ENCODE measurements at regions not wholly inside any gene's neighbourhood (a gene's known extent, or its start where the extent isn't known, plus 50 kb on each side); places are given as distances from the start of the nearest gene placed in this dataset.

DNA sequence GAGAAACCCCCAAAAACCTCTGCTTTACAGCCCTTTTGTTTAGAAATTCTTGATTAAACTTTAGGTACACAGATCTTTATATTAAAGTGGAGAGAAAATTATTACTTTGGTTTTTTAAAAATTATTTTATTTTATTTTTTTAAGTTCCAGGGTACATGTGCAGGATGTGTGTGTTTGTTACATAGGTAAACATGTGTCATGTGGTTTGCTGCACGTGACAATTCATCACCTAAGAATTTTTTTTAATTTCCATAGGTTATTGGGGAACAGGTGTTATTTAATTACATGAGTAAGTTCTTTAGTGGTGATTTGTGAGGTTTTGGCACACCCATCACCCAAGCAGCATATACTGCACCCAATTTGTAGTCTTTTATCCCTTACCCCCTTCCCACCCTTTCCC, 581.7 kb downstream of the CSNK1G3 start:
- H3K36me3 Mint-ChIP-seq: no peaks in the 10 kb centered on the region
- DNase-seq: no peak
- no peak overlapping the region for H3K27ac Mint-ChIP-seq
- H3K4me1 Mint-ChIP-seq: no peaks in the 10 kb centered on the region
- peaks cover 0 to 12% (median 1%) of the 10 kb centered on the region in 6 donors for H3K9me3 Mint-ChIP-seq
- H3K27me3 Mint-ChIP-seq (ENCODE audit: low read depth in 3 of 3): peaks cover 0 to 2% (median 0%) of the 10 kb centered on the region in 3 donors
- H3K4me3 Mint-ChIP-seq: no peak overlapping the region

DNA sequence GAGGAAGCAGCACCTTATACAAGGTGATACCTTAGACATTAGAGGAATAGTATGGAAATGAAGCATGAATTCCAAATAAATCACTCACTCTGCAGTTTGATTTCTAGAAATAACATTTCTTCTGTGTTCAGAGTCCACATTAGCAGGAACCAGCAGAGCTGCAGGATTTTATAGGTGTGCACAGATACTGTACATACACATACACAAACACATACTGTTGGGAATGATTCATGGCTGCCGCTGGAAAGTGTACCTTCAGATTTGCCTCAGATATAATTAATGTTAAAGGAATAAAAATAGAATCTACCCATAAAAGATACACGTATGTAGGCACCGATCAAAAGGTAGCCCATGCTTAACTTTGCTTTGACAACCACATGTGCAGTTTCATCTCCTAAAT, 578.1 kb downstream of the CSNK1G3 start:
- peaks cover 0 to 20% (median 4%) of the 10 kb centered on the region in 6 donors for H3K9me3 Mint-ChIP-seq
- no peak overlapping the region for H3K27ac Mint-ChIP-seq
- no peaks in the 10 kb centered on the region for H3K4me1 Mint-ChIP-seq
- no peaks in the 10 kb centered on the region for H3K36me3 Mint-ChIP-seq
- H3K27me3 Mint-ChIP-seq (ENCODE audit: low read depth in 3 of 3): peaks cover 0 to 2% (median 0%) of the 10 kb centered on the region in 3 donors
- H3K4me3 Mint-ChIP-seq: no peak overlapping the region
- DNase-seq: no peak

DNA sequence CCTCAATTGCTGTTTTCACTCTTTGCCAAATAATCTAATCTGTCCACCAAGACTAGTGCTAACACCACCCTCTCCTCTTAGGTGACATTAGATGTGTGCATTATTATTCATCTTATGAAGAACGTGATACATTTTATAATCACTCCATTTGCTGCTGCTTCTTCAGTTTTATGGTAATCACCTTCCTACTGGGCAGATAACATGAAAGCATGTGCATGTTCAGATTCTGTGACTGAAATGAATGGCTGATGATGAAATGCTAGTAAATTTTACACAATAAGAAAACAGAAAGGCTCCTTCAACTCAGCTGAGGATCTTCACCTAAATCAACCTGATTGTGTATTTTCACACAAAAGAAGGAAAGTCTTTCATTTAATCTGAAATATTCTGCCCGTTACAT, 577.6 kb downstream of the CSNK1G3 start:
- H3K4me3 Mint-ChIP-seq: no peak overlapping the region
- no peaks in the 10 kb centered on the region for H3K36me3 Mint-ChIP-seq
- peaks cover 0 to 2% (median 0%) of the 10 kb centered on the region in 3 donors for H3K27me3 Mint-ChIP-seq (ENCODE audit: low read depth in 3 of 3)

DNA sequence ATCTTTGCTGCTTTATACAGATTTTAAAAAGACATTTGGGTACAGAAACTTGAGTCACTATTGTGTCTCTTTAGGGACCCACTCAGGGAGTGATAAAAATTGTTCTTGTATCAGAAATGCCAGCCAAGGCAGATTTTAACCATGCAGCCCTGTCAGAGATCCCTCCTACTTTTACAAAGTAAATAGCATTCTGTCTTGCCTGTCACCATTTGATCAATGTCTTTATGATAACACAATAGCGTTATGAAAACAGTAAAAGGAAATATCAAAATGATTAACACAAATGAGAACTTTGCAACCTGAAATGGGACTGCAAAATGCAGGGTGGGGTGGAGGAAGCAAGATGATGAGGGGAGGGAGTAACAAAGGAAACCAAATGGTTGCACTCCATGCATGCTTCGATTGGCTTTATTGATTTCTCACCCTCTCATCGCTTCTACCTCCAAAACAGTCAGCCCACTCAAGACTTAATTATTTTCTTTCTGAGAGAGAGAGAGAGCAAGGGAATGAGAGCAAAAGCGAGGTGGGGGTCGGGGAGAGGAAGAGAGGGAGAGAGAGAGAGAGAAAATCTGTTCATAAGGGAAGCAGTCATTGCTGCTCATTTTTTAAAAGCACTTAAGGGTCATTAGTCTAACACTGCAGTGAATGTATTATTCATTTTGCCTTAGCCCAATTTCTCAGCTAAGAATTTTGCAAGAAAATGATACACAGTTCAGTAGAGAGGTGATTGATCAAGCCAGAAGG, 576.5 kb downstream of the CSNK1G3 start:
- Mint-ChIP-seq H3K4me1 (no peaks in the 10 kb centered on the region), H3K4me3 (no peak overlapping the region), H3K27ac (no peak overlapping the region), H3K9me3 (peaks cover 0 to 20% (median 5%) of the 10 kb centered on the region in 6 donors), H3K36me3 (no peaks in the 10 kb centered on the region), H3K27me3 (ENCODE audit: low read depth in 3 of 3) (peaks cover 0 to 2% (median 0%) of the 10 kb centered on the region in 3 donors)
- no peak for DNase-seq

More for the DNA sequence above, 577.6 kb downstream of the CSNK1G3 start:
- DNase-seq: no peak
- Mint-ChIP-seq H3K27ac (no peak overlapping the region), H3K9me3 (peaks cover 0 to 20% (median 3%) of the 10 kb centered on the region in 6 donors), H3K4me1 (no peaks in the 10 kb centered on the region)

DNA sequence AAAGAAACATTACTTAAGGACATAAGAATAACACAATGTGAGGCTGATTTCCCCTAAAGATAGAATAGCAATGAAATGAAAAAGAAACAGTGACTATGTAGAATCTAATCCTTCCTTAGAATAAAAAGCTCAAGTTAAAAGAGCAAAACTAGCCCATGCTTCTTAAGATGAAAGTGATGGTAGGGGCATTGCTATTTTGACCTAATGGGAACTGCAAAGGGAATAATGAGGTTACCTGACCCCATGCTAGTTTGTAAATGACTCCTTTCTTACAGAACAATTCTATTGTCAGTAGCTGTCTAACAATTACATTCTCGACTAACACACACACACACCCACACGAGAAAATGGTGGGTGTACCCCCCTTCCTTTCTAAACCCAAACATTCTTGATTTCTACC, 575.8 kb downstream of the CSNK1G3 start:
- Mint-ChIP-seq H3K27me3 (ENCODE audit: low read depth in 3 of 3) (peaks cover 0 to 2% (median 0%) of the 10 kb centered on the region in 3 donors), H3K9me3 (peaks cover 0 to 20% (median 5%) of the 10 kb centered on the region in 6 donors), H3K4me1 (no peaks in the 10 kb centered on the region), H3K36me3 (no peaks in the 10 kb centered on the region), H3K4me3 (no peak overlapping the region), H3K27ac (no peak overlapping the region)
- DNase-seq: no peak

DNA sequence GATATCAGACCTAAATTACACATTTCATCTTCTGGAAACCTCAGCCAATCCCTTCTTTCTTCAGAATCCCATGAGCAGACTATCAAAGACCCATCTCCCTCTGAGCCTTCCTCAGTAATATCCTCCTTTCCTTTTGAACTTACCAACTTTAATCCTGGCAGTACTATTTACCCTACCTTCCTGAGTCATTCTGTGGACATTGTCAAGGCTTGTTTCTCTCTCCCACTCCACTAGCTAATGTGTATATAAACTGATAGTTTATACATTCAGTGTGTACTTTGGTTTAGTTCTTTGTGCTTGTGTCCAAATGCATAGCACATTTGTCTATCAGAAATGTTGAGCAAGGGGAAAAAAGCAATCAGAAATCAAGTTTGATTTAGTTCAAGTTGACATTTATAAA, 568.3 kb downstream of the CSNK1G3 start:
- DNase-seq: no peak
- Mint-ChIP-seq H3K27ac (no peak overlapping the region), H3K36me3 (peaks cover 0 to 3% (median 0%) of the 10 kb centered on the region in 3 donors), H3K4me3 (no peak overlapping the region), H3K4me1 (no peaks in the 10 kb centered on the region), H3K27me3 (ENCODE audit: low read depth in 3 of 3) (peaks cover 1 to 4% (median 4%) of the 10 kb centered on the region in 3 donors), H3K9me3 (peaks cover 0 to 15% (median 4%) of the 10 kb centered on the region in 6 donors)

DNA sequence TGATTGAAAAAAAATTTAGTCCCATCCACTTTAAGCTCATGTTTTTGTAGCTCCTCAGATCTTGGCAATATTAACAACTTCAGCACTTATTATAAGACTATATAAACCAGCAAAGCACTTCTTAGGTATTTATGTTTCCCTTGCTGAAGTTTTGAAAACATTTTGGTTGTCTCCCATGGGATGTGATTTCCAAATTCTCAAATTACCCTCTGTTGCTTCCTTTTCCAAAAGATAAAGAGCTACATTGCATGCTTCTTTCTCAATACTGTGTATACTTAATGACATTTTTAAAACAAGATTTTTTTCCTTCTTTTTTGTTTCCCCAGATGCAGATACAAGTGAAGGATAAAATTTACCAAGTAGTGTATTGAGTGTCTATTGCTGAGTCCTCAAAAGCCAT, 567.1 kb downstream of the CSNK1G3 start:
- Mint-ChIP-seq H3K36me3 (peaks cover 0 to 3% (median 0%) of the 10 kb centered on the region in 3 donors), H3K4me3 (no peak overlapping the region), H3K27me3 (ENCODE audit: low read depth in 3 of 3) (peaks cover 1 to 6% (median 4%) of the 10 kb centered on the region in 3 donors), H3K27ac (no peak overlapping the region), H3K4me1 (no peaks in the 10 kb centered on the region), H3K9me3 (peaks cover 0 to 13% (median 4%) of the 10 kb centered on the region in 6 donors)
- no peak for DNase-seq

DNA sequence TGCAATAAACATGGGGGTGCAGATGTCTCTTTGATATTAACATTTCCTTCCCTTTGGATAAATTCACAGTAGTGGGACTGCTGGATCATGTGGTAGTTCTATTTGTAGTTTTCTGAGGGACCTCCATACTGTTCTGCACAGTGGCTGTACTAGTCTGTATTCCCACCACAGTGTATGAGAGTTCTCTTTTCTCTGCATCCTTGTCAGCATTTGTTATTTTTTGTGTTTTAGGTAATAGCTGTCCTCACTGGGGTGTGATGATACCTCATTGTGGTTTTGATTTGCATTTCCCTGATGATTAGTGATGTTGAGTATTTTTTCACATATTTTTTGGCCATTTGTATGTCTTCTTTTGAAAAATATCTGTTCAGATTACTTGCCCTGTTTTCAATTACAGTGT, 562.5 kb downstream of the CSNK1G3 start:
- DNase-seq: no peak
- H3K4me3 Mint-ChIP-seq: no peak overlapping the region
- H3K27ac Mint-ChIP-seq: no peak overlapping the region
- H3K36me3 Mint-ChIP-seq: peaks cover 0 to 3% (median 0%) of the 10 kb centered on the region in 3 donors
- H3K27me3 Mint-ChIP-seq (ENCODE audit: low read depth in 3 of 3): peaks cover 1 to 5% (median 2%) of the 10 kb centered on the region in 3 donors
- peaks cover 0 to 13% (median 4%) of the 10 kb centered on the region in 6 donors for H3K9me3 Mint-ChIP-seq
- no peaks in the 10 kb centered on the region for H3K4me1 Mint-ChIP-seq

DNA sequence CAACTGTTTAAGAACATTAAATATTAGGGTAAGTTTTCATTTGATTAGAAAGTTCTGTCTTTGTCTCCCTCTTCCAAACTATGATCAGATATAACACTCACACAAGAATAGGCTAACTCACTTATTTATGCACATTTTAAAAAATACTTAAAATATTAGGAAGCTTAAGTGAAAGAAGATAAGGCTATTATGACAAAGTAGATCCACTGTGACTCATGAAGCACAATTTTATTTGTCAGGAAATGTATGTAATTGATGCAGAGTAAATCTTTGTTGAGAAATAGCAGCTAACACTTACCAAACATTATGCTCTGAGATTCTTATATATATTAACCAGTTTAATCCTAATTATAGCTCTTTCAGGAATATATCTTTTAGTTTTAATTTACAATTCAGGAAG, 560.6 kb downstream of the CSNK1G3 start:
- Mint-ChIP-seq H3K27me3 (ENCODE audit: low read depth in 3 of 3) (peaks cover 1 to 2% (median 2%) of the 10 kb centered on the region in 3 donors), H3K9me3 (peaks cover 0 to 9% (median 1%) of the 10 kb centered on the region in 6 donors), H3K36me3 (no peaks in the 10 kb centered on the region), H3K4me3 (no peak overlapping the region), H3K4me1 (no peaks in the 10 kb centered on the region), H3K27ac (no peak overlapping the region)
- no peak for DNase-seq

DNA sequence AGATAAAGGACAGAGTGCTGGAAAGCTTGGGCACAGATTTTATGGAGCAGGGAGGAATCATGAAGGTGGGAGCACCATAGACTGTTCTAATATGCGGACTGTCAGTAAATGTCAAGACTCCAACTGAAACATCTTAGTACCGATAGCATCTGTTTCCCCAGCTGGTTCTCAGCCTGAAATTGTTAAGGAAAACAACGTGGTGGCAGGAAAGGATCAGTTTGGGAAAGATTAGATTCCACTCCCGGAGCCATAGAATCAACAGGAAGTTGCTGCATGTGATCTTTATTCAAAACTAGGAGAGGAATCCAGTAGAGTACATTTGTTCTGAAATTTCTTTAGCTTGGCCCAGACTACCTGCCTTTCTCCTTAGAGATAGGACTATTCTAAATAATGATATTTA, 559.1 kb downstream of the CSNK1G3 start:
- H3K36me3 Mint-ChIP-seq: no peaks in the 10 kb centered on the region
- no peaks in the 10 kb centered on the region for H3K4me1 Mint-ChIP-seq
- DNase-seq: no peak
- no peak overlapping the region for H3K27ac Mint-ChIP-seq
- H3K4me3 Mint-ChIP-seq: no peak overlapping the region
- peaks cover 0 to 2% (median 0%) of the 10 kb centered on the region in 3 donors for H3K27me3 Mint-ChIP-seq (ENCODE audit: low read depth in 3 of 3)
- peaks cover 0 to 9% (median 1%) of the 10 kb centered on the region in 6 donors for H3K9me3 Mint-ChIP-seq

DNA sequence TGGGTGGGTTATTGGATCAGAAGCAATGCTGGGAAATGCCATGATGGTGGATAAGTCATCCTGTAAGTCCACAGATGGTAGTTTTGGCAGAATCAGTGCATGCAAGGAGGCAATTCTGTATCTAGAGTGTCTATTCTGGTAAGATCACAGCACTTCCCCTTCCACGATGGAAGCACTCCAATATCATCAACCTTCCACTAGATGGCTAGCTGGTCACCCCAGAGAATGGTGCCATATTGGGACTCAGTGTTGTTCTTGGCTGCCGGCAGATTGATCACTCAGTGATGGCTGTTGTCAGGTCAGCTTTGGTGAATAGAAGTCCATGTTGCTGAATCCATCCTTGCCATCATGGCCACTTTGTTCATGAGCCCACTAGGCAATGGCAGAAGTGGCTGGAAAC, 553.5 kb downstream of the CSNK1G3 start:
- Mint-ChIP-seq H3K4me3 (no peak overlapping the region), H3K9me3 (peaks cover 0 to 18% (median under 1%) of the 10 kb centered on the region in 6 donors), H3K4me1 (no peaks in the 10 kb centered on the region), H3K27me3 (ENCODE audit: low read depth in 3 of 3) (no peaks in the 10 kb centered on the region), H3K36me3 (no peaks in the 10 kb centered on the region), H3K27ac (no peak overlapping the region)
- DNase-seq: no peak

DNA sequence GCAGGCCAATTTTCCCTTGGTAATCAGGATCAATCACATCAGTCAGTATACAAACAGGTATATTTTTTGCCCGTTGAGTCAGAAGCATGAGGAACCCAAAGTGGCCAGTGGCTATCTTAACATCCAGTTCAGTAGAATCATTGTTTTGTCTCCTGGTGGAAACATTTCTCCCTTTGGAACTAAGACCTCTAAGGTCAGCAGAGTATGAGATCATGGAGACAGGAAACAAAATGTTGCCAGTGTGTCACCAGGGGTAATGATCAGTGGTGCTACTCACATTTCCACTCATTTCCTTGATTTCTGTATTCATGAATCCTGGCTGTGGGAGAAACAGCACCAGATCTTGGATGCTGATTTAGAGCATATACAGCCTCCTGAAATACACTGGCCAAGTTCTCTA, 553.0 kb downstream of the CSNK1G3 start:
- H3K27me3 Mint-ChIP-seq (ENCODE audit: low read depth in 3 of 3): no peaks in the 10 kb centered on the region

DNA sequence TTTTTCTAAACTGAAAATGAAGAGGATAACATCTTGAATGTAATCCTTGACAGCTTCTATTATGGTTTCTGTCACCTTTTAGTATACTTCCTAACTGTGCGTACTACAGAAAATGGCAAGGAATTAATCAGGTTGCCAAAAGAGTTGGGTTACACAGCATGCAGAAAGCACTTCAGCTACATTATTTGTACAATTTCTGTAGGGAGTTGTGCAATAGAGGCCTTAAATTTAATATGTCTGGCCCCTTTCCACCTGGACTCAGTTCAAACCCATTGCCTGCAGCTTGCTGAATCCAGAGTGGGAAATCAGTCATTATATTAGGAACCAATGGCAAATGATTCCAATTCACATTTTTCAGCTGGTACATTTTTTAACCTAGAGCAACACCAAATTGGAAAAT, 549.7 kb downstream of the CSNK1G3 start:
- no peaks in the 10 kb centered on the region for H3K4me1 Mint-ChIP-seq
- no peaks in the 10 kb centered on the region for H3K27me3 Mint-ChIP-seq (ENCODE audit: low read depth in 3 of 3)
- peaks cover 0 to 18% (median 6%) of the 10 kb centered on the region in 6 donors for H3K9me3 Mint-ChIP-seq
- no peak overlapping the region for H3K27ac Mint-ChIP-seq
- no peak for DNase-seq
- H3K4me3 Mint-ChIP-seq: no peak overlapping the region
- no peaks in the 10 kb centered on the region for H3K36me3 Mint-ChIP-seq

More for the DNA sequence above, 553.0 kb downstream of the CSNK1G3 start:
- Mint-ChIP-seq H3K4me1 (no peaks in the 10 kb centered on the region), H3K9me3 (peaks cover 0 to 22% (median under 1%) of the 10 kb centered on the region in 6 donors), H3K27ac (no peak overlapping the region), H3K36me3 (no peaks in the 10 kb centered on the region), H3K4me3 (no peak overlapping the region)
- DNase-seq: no peak

DNA sequence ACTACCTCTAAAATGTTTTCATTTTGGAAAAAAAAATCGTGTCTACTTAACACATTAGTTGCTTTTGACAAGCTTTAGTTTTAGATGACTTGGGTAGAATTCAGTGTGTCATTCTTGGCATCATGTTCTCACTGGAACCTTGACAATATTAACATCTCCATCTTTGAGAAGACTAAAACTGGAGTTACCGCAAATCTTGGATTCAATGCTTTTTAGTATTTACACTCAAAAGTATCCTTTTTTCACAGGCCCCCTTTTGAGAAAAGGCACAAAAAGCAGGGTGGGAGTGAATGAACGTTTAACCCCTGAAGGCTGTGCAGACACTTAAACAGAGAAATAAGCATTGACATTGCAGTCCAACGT, 549.1 kb downstream of the CSNK1G3 start:
- no peak overlapping the region for H3K4me3 Mint-ChIP-seq
- no peaks in the 10 kb centered on the region for H3K36me3 Mint-ChIP-seq
- no peak overlapping the region for H3K27ac Mint-ChIP-seq
- peaks cover 0 to 17% (median 6%) of the 10 kb centered on the region in 6 donors for H3K9me3 Mint-ChIP-seq
- H3K4me1 Mint-ChIP-seq: no peaks in the 10 kb centered on the region
- DNase-seq: no peak
- H3K27me3 Mint-ChIP-seq (ENCODE audit: low read depth in 3 of 3): no peaks in the 10 kb centered on the region

Data from immature natural killer cell (primary cell).